Caki2 (cell line): ENCODE measurements at regions not wholly inside any gene's neighbourhood (a gene's known extent, or its start where the extent isn't known, plus 50 kb on each side); places are given as distances from the start of the nearest gene placed in this dataset.
"Not testable (repeated sequence)": the region's sequence is repeated elsewhere in the genome, so short reads cannot be mapped to it uniquely, and the experiment has no call there.

Source experiments
- DNase-seq: peaks from one replicate; pipeline ENCODE4 v3.0.0-alpha.2; 2015; ENCODE audit warnings: low read depth
- in situ Hi-C: cut with HindIII; loops from 2 replicates; pipeline ENCODE4 v1.10.0; 2016; ENCODE audit warnings: low sequenced_read_pairs, low pct_unique_long_range_greater_than_20kb, mixed read lengths

GRCh38 chr14:105746800-105747502 is 220.6 kb downstream of the TMEM121 start:
- in situ Hi-C loops = not testable (repeated sequence)

GRCh38 chr14:105747503-105748203 is 221.3 kb downstream of the TMEM121 start:
- DNase-seq, in situ Hi-C loops: not testable (repeated sequence)

More at GRCh38 chr14:105746800-105747502, 220.6 kb downstream of the TMEM121 start:
- not testable (repeated sequence) for DNase-seq

GRCh38 chr14:105748204-105748578 is 221.8 kb downstream of the TMEM121 start:
- in situ Hi-C loops = no loop called here
- DNase-seq = peak; percentile 21

GRCh38 chr14:105748710-105749109 is 222.3 kb downstream of the TMEM121 start:
- in situ Hi-C loops, DNase-seq: not testable (repeated sequence)

GRCh38 chr14:105749870-105750541 is 223.6 kb downstream of the TMEM121 start:
- in situ Hi-C loops = not testable (repeated sequence)

GRCh38 chr14:105751291-105751751 is 224.9 kb downstream of the TMEM121 start:
- in situ Hi-C loops, DNase-seq: not testable (repeated sequence)

More at GRCh38 chr14:105749870-105750541, 223.6 kb downstream of the TMEM121 start:
- not testable (repeated sequence) for DNase-seq

GRCh38 chr14:105752420-105752819 is 226.0 kb downstream of the TMEM121 start:
- DNase-seq, in situ Hi-C loops: not testable (repeated sequence)

GRCh38 chr14:105760691-105761344 is 234.4 kb downstream of the TMEM121 start:
- DNase-seq = no peak
- in situ Hi-C loops = no loop called here

- in situ Hi-C loops, DNase-seq: not testable (repeated sequence)
Observed at GRCh38 chr14:105761345-105761740, 235.0 kb downstream of the TMEM121 start.

GRCh38 chr14:105761842-105762241 is 235.5 kb downstream of the TMEM121 start:
- no peak for DNase-seq
- in situ Hi-C loops = no loop called here

- in situ Hi-C loops, DNase-seq: not testable (repeated sequence)
Observed at GRCh38 chr14:105762262-105762661, 235.9 kb downstream of the TMEM121 start.

- in situ Hi-C loops, DNase-seq: not testable (repeated sequence)
Observed at GRCh38 chr14:105764254-105764901, 238.0 kb downstream of the TMEM121 start.

- in situ Hi-C loops = not testable (repeated sequence)
Observed at GRCh38 chr14:105765072-105765825, 238.9 kb downstream of the TMEM121 start.

GRCh38 chr14:105765893-105766614 is 239.7 kb downstream of the TMEM121 start:
- in situ Hi-C loops = no loop called here
- DNase-seq = no peak

More at GRCh38 chr14:105765072-105765825, 238.9 kb downstream of the TMEM121 start:
- DNase-seq = not testable (repeated sequence)

- in situ Hi-C loops = no loop called here
Observed at GRCh38 chr14:105767315-105767714, 240.9 kb downstream of the TMEM121 start.

GRCh38 chr14:105768039-105768438 is 241.7 kb downstream of the TMEM121 start:
- in situ Hi-C loops = not testable (repeated sequence)

More at GRCh38 chr14:105767315-105767714, 240.9 kb downstream of the TMEM121 start:
- no peak for DNase-seq

More at GRCh38 chr14:105768039-105768438, 241.7 kb downstream of the TMEM121 start:
- DNase-seq = not testable (repeated sequence)
